HCT116 (cell line): ENCODE measurements at regions not wholly inside any gene's neighbourhood (a gene's known extent, or its start where the extent isn't known, plus 50 kb on each side); places are given as distances from the start of the nearest gene placed in this dataset.
A peak's percentile ranks its signal among the peaks of the same experiment; 100 is the strongest.

ENCODE experiments used
- ATAC-seq: fragments of 200-7000 bp; cut with Tn5 transposase; 2 replicates; pipeline ENCODE4 v1.9.1; 2020; ENCODE audit warnings: mild to moderate bottlenecking, moderate library complexity
- BruUV-seq: library from RNA; stranded (reverse); fragments of 400-500 nt; replicated peaks from 2 replicates; lab custom pipeline; 2021; lab: Mats Ljungman, UMichigan
- CTCF ChIA-PET: fragments of 300-600 bp; sonication (Branson Sonifier 250); formaldehyde crosslinking; loops from one replicate; lab custom pipeline; 2021; ENCODE audit warnings: antibody characterized with exemption; lab: Charles Lee
- POLR2A ChIA-PET: fragments of 300-600, 350-600 bp; sonication (Branson Sonifier 250); formaldehyde crosslinking; loops from one replicate; lab custom pipeline; 2021; ENCODE audit warnings: antibody characterized with exemption; lab: Charles Lee
- RAD21 ChIA-PET, 2 experiments: fragments of 300-600 bp; sonication (Branson Sonifier 250); formaldehyde crosslinking; loops; one replicate each; lab custom pipeline; 2023; ENCODE audit warnings: low total read pairs in 2 of 2; ENCODE audit not compliant: uncharacterized antibody in 2 of 2, unreplicated experiment in 2 of 2, low non-redundant PET in 1 of 2; lab: Charles Lee
- DNase-seq: peaks from one replicate; pipeline ENCODE4 v3.0.0-alpha.2; 2010; ENCODE audit warnings: low read depth, low spot score
- H2AFZ ChIP-seq: fragments of 200-600 bp; shearing (Covaris generic), sonication (generic); 2 replicates; pipeline ENCODE4 v1.6.1; 2017; ENCODE audit warnings: low read depth, mixed run types, mixed read lengths, antibody characterized with exemption, low read length; ENCODE audit not compliant: poor library complexity, severe bottlenecking
- H3K27ac ChIP-seq: 2 replicates; pipeline ENCODE4 v1.5.1; 2012; ENCODE audit warnings: low read depth, low read length
- H3K27me3 ChIP-seq: fragments of 200-600 bp; sonication (generic); 2 replicates; pipeline ENCODE4 v1.6.1; 2016; ENCODE audit warnings: mixed run types, low read length, mixed read lengths; ENCODE audit not compliant: insufficient read depth
- H3K36me3 ChIP-seq, 2 experiments: fragments of 200-500 bp in 1 of 2; fragments of 200-600 bp in 1 of 2; sonication (Bioruptor generic) in 1 of 2; sonication (generic) in 1 of 2; 2 replicates each; pipeline versions ENCODE4 v1.5.1 to v1.6.1; 2014 to 2016; ENCODE audit warnings: low read length in 2 of 2, inconsistent platforms in 1 of 2, mixed read lengths in 1 of 2, mixed run types in 1 of 2; ENCODE audit not compliant: insufficient read depth in 2 of 2, control insufficient read depth in 1 of 2
- H3K4me1 ChIP-seq, 2 experiments: fragments of 200-600 bp in 1 of 2; sonication (generic) in 1 of 2; 2 replicates each; pipeline versions ENCODE4 v1.5.1 to v1.6.1; 2012 to 2017; ENCODE audit warnings: low read length in 2 of 2, inconsistent platforms in 1 of 2, mild to moderate bottlenecking in 1 of 2, mixed read lengths in 1 of 2, mixed run types in 1 of 2, moderate library complexity in 1 of 2; ENCODE audit not compliant: insufficient read depth in 2 of 2, control insufficient read depth in 1 of 2
- H3K4me2 ChIP-seq: fragments of 200-600 bp; sonication (generic); 2 replicates; pipeline ENCODE4 v1.6.1; 2017; ENCODE audit warnings: mixed run types, low read length, mixed read lengths
- H3K4me3 ChIP-seq, 2 experiments: fragments of 200-600 bp in 1 of 2; sonication (generic) in 1 of 2; replicated peaks in 1 of 2; 2 replicates each; pipeline ENCODE4 v1.5.1; 2011 to 2016; ENCODE audit warnings: low read length in 2 of 2, control low read depth in 1 of 2, low read depth in 1 of 2, mild to moderate bottlenecking in 1 of 2, mixed read lengths in 1 of 2, mixed run types in 1 of 2
- H3K79me2 ChIP-seq: fragments of 200-600 bp; sonication (generic); 2 replicates; pipeline ENCODE4 v1.6.1; 2017; ENCODE audit warnings: mild to moderate bottlenecking, mixed run types, low read length, moderate library complexity, mixed read lengths; ENCODE audit not compliant: insufficient read depth
- H3K9ac ChIP-seq: fragments of 200-600 bp; sonication (generic); 2 replicates; pipeline ENCODE4 v1.6.1; 2016; ENCODE audit warnings: low read length, mixed read lengths
- H3K9me2 ChIP-seq: fragments of 200-600 bp; sonication (generic), shearing (Covaris generic); 2 replicates; pipeline ENCODE4 v1.6.1; 2017; ENCODE audit warnings: mixed run types, mild to moderate bottlenecking, moderate library complexity; ENCODE audit not compliant: insufficient read depth
- H3K9me3 ChIP-seq, 2 experiments: fragments of 200-500 bp in 1 of 2; fragments of 200-600 bp in 1 of 2; sonication (Bioruptor generic) in 1 of 2; sonication (generic) in 1 of 2; 2 replicates each; pipeline ENCODE4 v1.6.1; 2014 to 2017; ENCODE audit warnings: low read length in 2 of 2, mixed read lengths in 2 of 2, inconsistent platforms in 1 of 2, low read depth in 1 of 2, mild to moderate bottlenecking in 1 of 2, mixed run types in 1 of 2, moderate library complexity in 1 of 2; ENCODE audit not compliant: control insufficient read depth in 1 of 2, insufficient read depth in 1 of 2
- H4K20me1 ChIP-seq: fragments of 200-600 bp; sonication (generic), shearing (Covaris generic); 2 replicates; pipeline ENCODE4 v1.6.1; 2017; ENCODE audit warnings: mixed run types, mild to moderate bottlenecking, moderate library complexity; ENCODE audit not compliant: insufficient read depth
- CBX3 ChIP-seq: IDR thresholded peaks from 2 replicates; pipeline ENCODE4 v1.6.1; 2012; ENCODE audit warnings: low read depth
- CEBPB ChIP-seq: IDR thresholded peaks from 2 replicates; pipeline ENCODE4 v1.6.1; 2012; ENCODE audit warnings: low read depth
- ELF1 ChIP-seq: IDR thresholded peaks from 2 replicates; pipeline ENCODE4 v1.6.1; 2012; ENCODE audit warnings: low read depth, borderline replicate concordance
- EZH2 ChIP-seq: fragments of 200-600 bp; sonication (generic); IDR thresholded peaks from 2 replicates; pipeline ENCODE4 v1.6.1; 2017; ENCODE audit warnings: antibody characterized with exemption, mixed run types
- EZH2phosphoT487 ChIP-seq: fragments of 200-600 bp; IDR thresholded peaks from 2 replicates; pipeline ENCODE4 v1.6.1; 2018; ENCODE audit warnings: antibody characterized with exemption, borderline replicate concordance
- FOSL1 ChIP-seq: IDR thresholded peaks from 2 replicates; pipeline ENCODE4 v1.6.1; 2012; ENCODE audit warnings: low read depth
- JUND ChIP-seq: IDR thresholded peaks from 2 replicates; pipeline ENCODE4 v1.6.1; 2012
- RAD21 ChIP-seq: IDR thresholded peaks from 2 replicates; pipeline ENCODE4 v1.6.1; 2012; ENCODE audit warnings: low read depth, mild to moderate bottlenecking
- SIN3A ChIP-seq: IDR thresholded peaks from 2 replicates; pipeline ENCODE4 v1.6.1; 2012; ENCODE audit warnings: low read depth
- TCF7L2 ChIP-seq: IDR thresholded peaks from 2 replicates; pipeline ENCODE4 v1.7.0; 2011; ENCODE audit warnings: borderline replicate concordance, inconsistent platforms; ENCODE audit not compliant: insufficient read depth, insufficient read length; ENCODE audit errors: extremely low read depth
- ZBTB33 ChIP-seq: IDR thresholded peaks from 2 replicates; pipeline ENCODE4 v1.6.1; 2011; ENCODE audit warnings: mild to moderate bottlenecking, low read length, moderate library complexity; ENCODE audit not compliant: insufficient replicate concordance; ENCODE audit errors: extremely low read depth
- ZFX ChIP-seq: fragments of 450-650 bp; IDR thresholded peaks from 2 replicates; pipeline ENCODE4 v1.6.1; 2017
- ZNF274 ChIP-seq: fragments of 200-500 bp; sonication (Bioruptor generic); IDR thresholded peaks from 2 replicates; pipeline ENCODE4 v1.6.1; 2014; ENCODE audit warnings: mild to moderate bottlenecking, low read depth, low read length, inconsistent platforms
- intact Hi-C: fragments of 100-400 bp; cut with micrococcal nuclease; formaldehyde crosslinking; loops from 2 replicates; pipeline ENCODE4 v1.10.0; 2022
- TF ChIP-seq, protein P1 (sequence below), 3 experiments: fragments of 200-600 bp in 1 of 3; sonication (generic) in 1 of 3; IDR thresholded peaks in 2 of 3; conservative IDR thresholded peaks in 1 of 3; 2 replicates each; pipeline ENCODE4 v1.5.1; 2012 to 2017; ENCODE audit warnings: low read depth in 2 of 3, low read length in 2 of 3, antibody characterized with exemption in 1 of 3, borderline replicate concordance in 1 of 3, control low read depth in 1 of 3, mild to moderate bottlenecking in 1 of 3, mixed read lengths in 1 of 3, mixed run types in 1 of 3, moderate library complexity in 1 of 3; ENCODE audit not compliant: insufficient read depth in 1 of 3

- ChIA-PET CTCF (no interaction called here), POLR2A (no interaction called here), RAD21 (no interaction called here)
- Histone ChIP-seq H3K9me2 (no peaks in the 10 kb centered on the region), H3K36me3 (no peaks in the 10 kb centered on the region), H3K4me2 (no peak overlapping the region), H3K27me3 (no peaks in the 10 kb centered on the region), H4K20me1 (no peaks in the 10 kb centered on the region), H3K9me3 (no peaks in the 10 kb centered on the region), H3K79me2 (no peaks in the 10 kb centered on the region), H3K9ac (no peak overlapping the region), H3K4me3 (no peak overlapping the region), H3K27ac (no peak overlapping the region), H2AFZ (no peak overlapping the region), H3K4me1 (no peaks in the 10 kb centered on the region)
- no peak for TF ChIP-seq CBX3
- TF ChIP-seq ZFX = no peak
- no peak for TF ChIP-seq SIN3A
- TF ChIP-seq ZNF274 = no peak
- TF ChIP-seq ZBTB33 = no peak
- no peak for TF ChIP-seq CEBPB
- no peak for TF ChIP-seq JUND
- no peak for TF ChIP-seq RAD21
- TF ChIP-seq, protein P1, sequence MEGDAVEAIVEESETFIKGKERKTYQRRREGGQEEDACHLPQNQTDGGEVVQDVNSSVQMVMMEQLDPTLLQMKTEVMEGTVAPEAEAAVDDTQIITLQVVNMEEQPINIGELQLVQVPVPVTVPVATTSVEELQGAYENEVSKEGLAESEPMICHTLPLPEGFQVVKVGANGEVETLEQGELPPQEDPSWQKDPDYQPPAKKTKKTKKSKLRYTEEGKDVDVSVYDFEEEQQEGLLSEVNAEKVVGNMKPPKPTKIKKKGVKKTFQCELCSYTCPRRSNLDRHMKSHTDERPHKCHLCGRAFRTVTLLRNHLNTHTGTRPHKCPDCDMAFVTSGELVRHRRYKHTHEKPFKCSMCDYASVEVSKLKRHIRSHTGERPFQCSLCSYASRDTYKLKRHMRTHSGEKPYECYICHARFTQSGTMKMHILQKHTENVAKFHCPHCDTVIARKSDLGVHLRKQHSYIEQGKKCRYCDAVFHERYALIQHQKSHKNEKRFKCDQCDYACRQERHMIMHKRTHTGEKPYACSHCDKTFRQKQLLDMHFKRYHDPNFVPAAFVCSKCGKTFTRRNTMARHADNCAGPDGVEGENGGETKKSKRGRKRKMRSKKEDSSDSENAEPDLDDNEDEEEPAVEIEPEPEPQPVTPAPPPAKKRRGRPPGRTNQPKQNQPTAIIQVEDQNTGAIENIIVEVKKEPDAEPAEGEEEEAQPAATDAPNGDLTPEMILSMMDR (IDR thresholded peaks at IDR 0.05 in 2 of 3, conservative IDR thresholded peaks at IDR 0.05 in 1 of 3; ENCODE audit: borderline replicate concordance in 1 of 3, insufficient read depth in 1 of 3, low read depth in 2 of 3, low read length in 2 of 3) = no peak
- TF ChIP-seq ELF1 = no peak
- TF ChIP-seq EZH2phosphoT487 = no peak
- TF ChIP-seq TCF7L2 = no peak
- no peak for TF ChIP-seq FOSL1
- no peak for TF ChIP-seq EZH2
- DNase-seq = no peak
- BruUV-seq = no TSS peak
- intact Hi-C loops = no loop called here
- peak; percentile 55; the same call in 1 of the 2 replicates for ATAC-seq
Measured at GRCh38 chr4:131459430-131460101, 1689.5 kb upstream of the PCDH10 start.
